Mammary epithelial cell (primary cell): ENCODE measurements at regions not wholly inside any gene's neighbourhood (a gene's known extent, or its start where the extent isn't known, plus 50 kb on each side); places are given as distances from the start of the nearest gene placed in this dataset.

Experiments used
- CTCF ChIP-seq, 2 donors: IDR thresholded peaks in 1 of 2; conservative IDR thresholded peaks in 1 of 2; 2 replicates each; pipeline ENCODE4 v1.5.1; 2011 to 2012; ENCODE audit warnings: inconsistent platforms in 2 of 2, low read length in 2 of 2, mild to moderate bottlenecking in 2 of 2, control low read depth in 1 of 2, low read depth in 1 of 2; ENCODE audit not compliant: insufficient read depth in 1 of 2; ENCODE audit errors: extremely low read depth in 1 of 2
- EZH2 ChIP-seq: IDR thresholded peaks from 2 replicates; pipeline ENCODE4 v1.6.1; 2012; ENCODE audit warnings: low read length, inconsistent platforms, borderline replicate concordance

GRCh38 chr5:54872810-54873209 is 112.6 kb downstream of the ESM1 start:
- TF ChIP-seq CTCF (conservative IDR thresholded peaks at IDR 0.05 in 1 of 2, IDR thresholded peaks at IDR 0.05 in 1 of 2; ENCODE audit: extremely low read depth in 1 of 2, insufficient read depth in 1 of 2, low read depth in 1 of 2, low read length in 2 of 2), result no peak
- TF ChIP-seq EZH2, result no peak
